ENCODE measurements at regions not wholly inside any gene's neighbourhood (a gene's known extent, or its start where the extent isn't known, plus 50 kb on each side); places are given as distances from the start of the nearest gene placed in this dataset.

DNA sequence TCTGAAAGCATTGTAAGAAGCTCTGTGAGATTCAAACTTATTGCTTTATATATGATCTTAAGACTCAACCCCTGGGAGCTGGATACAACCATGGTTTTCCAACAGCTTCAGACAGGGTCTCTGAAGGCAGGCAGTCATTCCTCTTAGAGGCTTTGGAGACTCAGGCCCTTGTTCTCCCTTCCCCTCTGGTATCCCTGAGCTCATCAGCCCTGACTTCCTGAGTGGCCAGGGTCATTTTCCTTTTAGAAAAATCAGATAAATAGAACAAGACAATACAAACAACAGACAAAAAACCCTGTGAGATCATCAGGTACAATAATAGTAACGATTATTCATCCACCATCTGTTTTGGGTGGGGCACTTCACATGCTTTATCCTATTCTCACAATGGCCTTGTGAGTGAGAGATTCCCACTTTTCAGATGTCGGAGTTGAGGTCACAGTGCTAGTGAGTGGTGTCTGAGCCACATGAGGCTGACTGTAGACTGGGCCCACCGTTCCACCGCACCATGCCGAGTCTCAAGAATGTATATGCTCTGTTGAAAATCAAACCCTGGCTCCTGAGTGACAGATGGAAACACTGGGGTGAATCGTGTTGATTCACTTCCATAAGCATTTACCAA lies 144.2 kb downstream of the CXCL12 start:
- TF ChIP-seq, protein P1, sequence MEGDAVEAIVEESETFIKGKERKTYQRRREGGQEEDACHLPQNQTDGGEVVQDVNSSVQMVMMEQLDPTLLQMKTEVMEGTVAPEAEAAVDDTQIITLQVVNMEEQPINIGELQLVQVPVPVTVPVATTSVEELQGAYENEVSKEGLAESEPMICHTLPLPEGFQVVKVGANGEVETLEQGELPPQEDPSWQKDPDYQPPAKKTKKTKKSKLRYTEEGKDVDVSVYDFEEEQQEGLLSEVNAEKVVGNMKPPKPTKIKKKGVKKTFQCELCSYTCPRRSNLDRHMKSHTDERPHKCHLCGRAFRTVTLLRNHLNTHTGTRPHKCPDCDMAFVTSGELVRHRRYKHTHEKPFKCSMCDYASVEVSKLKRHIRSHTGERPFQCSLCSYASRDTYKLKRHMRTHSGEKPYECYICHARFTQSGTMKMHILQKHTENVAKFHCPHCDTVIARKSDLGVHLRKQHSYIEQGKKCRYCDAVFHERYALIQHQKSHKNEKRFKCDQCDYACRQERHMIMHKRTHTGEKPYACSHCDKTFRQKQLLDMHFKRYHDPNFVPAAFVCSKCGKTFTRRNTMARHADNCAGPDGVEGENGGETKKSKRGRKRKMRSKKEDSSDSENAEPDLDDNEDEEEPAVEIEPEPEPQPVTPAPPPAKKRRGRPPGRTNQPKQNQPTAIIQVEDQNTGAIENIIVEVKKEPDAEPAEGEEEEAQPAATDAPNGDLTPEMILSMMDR (IDR thresholded peaks at IDR 0.05; ENCODE audit: low read depth, low read length, missing control alignments): no peak
- DNase-seq (ENCODE audit: low read depth): no peak
- H3K4me3 ChIP-seq (ENCODE audit: low read depth, low read length): no peak overlapping the region

DNA sequence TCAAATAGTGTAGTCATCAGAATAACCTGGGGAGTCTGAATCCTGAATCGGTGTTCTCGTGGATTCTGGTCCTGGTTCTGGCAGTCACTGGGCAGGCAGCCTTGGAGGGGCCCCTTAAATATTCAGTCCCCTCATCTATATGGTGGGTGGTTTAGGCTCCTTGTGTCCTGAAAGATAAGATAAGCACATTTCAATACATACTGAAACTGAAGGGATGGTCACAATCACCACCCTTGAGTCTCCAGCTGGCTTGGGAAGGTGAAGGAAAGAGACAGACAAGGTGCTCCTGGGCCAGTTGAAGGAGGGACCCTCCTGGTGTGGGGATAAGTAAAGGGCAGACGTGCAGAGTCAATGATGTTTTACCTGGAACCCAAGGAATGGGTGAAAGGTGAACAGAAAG lies 146.7 kb downstream of the CXCL12 start:
- H3K4me3 ChIP-seq (ENCODE audit: low read depth, low read length): no peak overlapping the region
- TF ChIP-seq, protein P1 (IDR thresholded peaks at IDR 0.05; ENCODE audit: low read depth, low read length, missing control alignments): no peak
- no peak for DNase-seq (ENCODE audit: low read depth)

GRCh38 chr10:44237364-44238049 lies 147.4 kb downstream of the CXCL12 start:
- H3K4me3 ChIP-seq (ENCODE audit: low read depth, low read length): no peak overlapping the region
- TF ChIP-seq, protein P1 (IDR thresholded peaks at IDR 0.05; ENCODE audit: low read depth, low read length, missing control alignments): no peak

DNA sequence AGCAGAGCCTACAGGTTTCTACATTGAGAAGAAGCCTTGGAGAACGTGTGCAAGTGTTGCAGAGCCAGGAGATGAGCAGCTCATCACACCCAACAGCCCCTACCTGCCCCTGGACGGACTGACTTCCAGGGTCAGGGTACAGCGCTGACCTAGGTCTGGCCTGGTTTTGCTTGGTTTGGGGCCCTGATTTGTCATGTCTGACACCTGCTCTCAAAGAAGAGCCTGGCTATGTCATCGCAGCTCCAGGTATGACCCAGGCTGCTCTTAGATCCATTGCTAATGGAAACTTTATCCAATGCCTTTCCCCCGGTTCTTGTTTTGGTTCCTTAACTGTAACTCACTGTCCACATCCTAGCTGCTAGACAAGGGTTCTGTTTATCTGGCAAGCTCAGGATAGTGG lies 149.5 kb downstream of the CXCL12 start:
- H3K4me3 ChIP-seq (ENCODE audit: low read depth, low read length): no peak overlapping the region
- no peak for DNase-seq (ENCODE audit: low read depth)
- TF ChIP-seq, protein P1 (IDR thresholded peaks at IDR 0.05; ENCODE audit: low read depth, low read length, missing control alignments): no peak

More at GRCh38 chr10:44237364-44238049, 147.4 kb downstream of the CXCL12 start:
- no peak for DNase-seq (ENCODE audit: low read depth)

DNA sequence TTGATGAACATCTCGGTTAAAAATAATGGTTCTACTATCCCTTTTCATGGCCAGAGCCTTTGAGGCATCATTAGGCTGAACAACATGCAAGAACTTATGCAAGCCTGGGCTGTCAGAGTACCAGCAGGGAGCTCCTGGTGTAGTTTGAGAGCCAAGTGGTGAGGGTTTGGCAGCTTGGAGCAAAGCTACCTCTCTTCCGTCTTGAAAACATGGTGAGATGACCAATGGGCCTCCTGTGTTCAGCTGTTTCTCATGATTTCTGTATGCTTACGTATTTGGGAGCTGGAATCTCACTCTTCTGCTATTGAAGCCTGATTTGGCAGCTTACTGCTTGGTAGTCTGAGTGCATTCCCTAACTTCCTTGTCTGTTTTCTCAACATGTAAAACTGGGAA lies 150.4 kb downstream of the CXCL12 start:
- TF ChIP-seq, protein P1 (IDR thresholded peaks at IDR 0.05; ENCODE audit: low read depth, low read length, missing control alignments): no peak
- no peak for DNase-seq (ENCODE audit: low read depth)
- H3K4me3 ChIP-seq (ENCODE audit: low read depth, low read length): no peak overlapping the region

- TF ChIP-seq, protein P1 (IDR thresholded peaks at IDR 0.05; ENCODE audit: low read depth, low read length, missing control alignments): no peak
- DNase-seq (ENCODE audit: low read depth): no peak
- H3K4me3 ChIP-seq (ENCODE audit: low read depth, low read length): no peak overlapping the region
These were observed 151.1 kb downstream of the CXCL12 start for GRCh38 chr10:44233561-44234482.

All from GM12864 (cell line).